Hepatocyte (in vitro differentiated cells): ENCODE measurements at regions not wholly inside any gene's neighbourhood (a gene's known extent, or its start where the extent isn't known, plus 50 kb on each side); places are given as distances from the start of the nearest gene placed in this dataset.

Experiments used
- DNase-seq: peaks from one replicate; pipeline ENCODE4 v3.0.0-alpha.2; 2016; ENCODE audit warnings: low spot score
- H2AFZ ChIP-seq: fragments of 200-600 bp; sonication (generic); 2 replicates; pipeline ENCODE4 v1.6.0; 2016; ENCODE audit warnings: antibody characterized with exemption, mild to moderate bottlenecking
- H3K27ac ChIP-seq: fragments of 200-600 bp; sonication (generic); 2 replicates; pipeline ENCODE4 v1.5.1; 2016; ENCODE audit warnings: mild to moderate bottlenecking
- H3K27me3 ChIP-seq: fragments of 200-600 bp; sonication (generic); 2 replicates; pipeline ENCODE4 v1.6.1; 2016
- H3K36me3 ChIP-seq: fragments of 200-600 bp; sonication (generic); replicated peaks from 2 replicates; pipeline ENCODE4 v1.5.1; 2016; ENCODE audit warnings: low read depth; ENCODE audit not compliant: insufficient read depth
- H3K4me1 ChIP-seq: fragments of 200-600 bp; sonication (generic); 2 replicates; pipeline ENCODE4 v1.5.1; 2016; ENCODE audit warnings: mild to moderate bottlenecking, moderate library complexity; ENCODE audit not compliant: insufficient read depth
- H3K4me2 ChIP-seq: fragments of 200-600 bp; sonication (generic); 2 replicates; pipeline ENCODE4 v1.6.0; 2016
- H3K4me3 ChIP-seq: fragments of 200-600 bp; sonication (generic); 2 replicates; pipeline ENCODE4 v1.5.1; 2016; ENCODE audit warnings: mild to moderate bottlenecking
- H3K79me2 ChIP-seq: fragments of 200-600 bp; sonication (generic); 2 replicates; pipeline ENCODE4 v1.6.0; 2017; ENCODE audit warnings: mild to moderate bottlenecking
- H3K9me2 ChIP-seq: fragments of 200-600 bp; sonication (generic); replicated peaks from 2 replicates; pipeline ENCODE4 v1.6.0; 2017; ENCODE audit warnings: mild to moderate bottlenecking; ENCODE audit not compliant: insufficient read depth
- H3K9me3 ChIP-seq: fragments of 200-600 bp; sonication (generic); 2 replicates; pipeline ENCODE4 v1.5.1; 2016; ENCODE audit warnings: low read depth, mild to moderate bottlenecking
- H4K20me1 ChIP-seq: fragments of 200-600 bp; sonication (generic); 2 replicates; pipeline ENCODE4 v1.6.0; 2016; ENCODE audit warnings: mild to moderate bottlenecking; ENCODE audit not compliant: insufficient read depth, poor library complexity, severe bottlenecking
- EZH2 ChIP-seq: fragments of 200-600 bp; sonication (generic); IDR thresholded peaks from 2 replicates; pipeline ENCODE4 v1.6.1; 2016; ENCODE audit warnings: antibody characterized with exemption, mild to moderate bottlenecking, borderline replicate concordance
- EZH2phosphoT487 ChIP-seq: fragments of 200-600 bp; sonication (generic); IDR thresholded peaks from one replicate; pipeline ENCODE4 v1.6.1; 2018; ENCODE audit warnings: antibody characterized with exemption, mild to moderate bottlenecking, low read depth, moderate library complexity; ENCODE audit not compliant: unreplicated experiment, severe bottlenecking
- WGBS: methylation state at CpG from one replicate; pipeline ENCODE4 v1.1.6; 2016; ENCODE audit warnings: low lambda C conversion rate; ENCODE audit errors: missing lambda C conversion rate; 5-methylcytosine and 5-hydroxymethylcytosine counted together
- TF ChIP-seq, protein P1 (sequence below): fragments of 200-600 bp; sonication (generic); IDR thresholded peaks from 2 replicates; pipeline ENCODE4 v1.5.1; 2016; ENCODE audit warnings: antibody characterized with exemption, mild to moderate bottlenecking; ENCODE audit not compliant: poor library complexity

DNA sequence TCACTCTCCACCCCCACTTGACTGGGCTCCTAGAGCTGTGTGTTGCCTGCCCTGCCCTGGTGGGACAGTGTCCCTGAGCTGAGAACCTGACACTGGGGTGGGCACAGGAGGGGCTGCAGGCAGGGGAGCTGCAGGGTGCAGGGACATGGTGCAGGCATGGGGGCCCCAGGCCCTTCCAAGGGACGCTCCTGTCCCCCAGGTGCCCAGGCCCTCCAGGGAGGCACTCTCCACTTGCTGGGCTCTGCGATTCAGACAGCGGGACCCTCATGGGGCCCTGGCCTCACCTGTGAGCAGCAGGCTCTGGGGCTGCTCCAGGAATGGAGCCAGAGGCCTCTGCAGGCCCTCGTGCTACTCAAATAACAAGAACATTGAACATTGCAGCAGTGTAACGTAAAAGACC is 89.4 kb downstream of the BARX1 start:
- Histone ChIP-seq H3K36me3 (no peaks in the 10 kb centered on the region), H3K4me3 (no peak overlapping the region), H3K4me1 (peaks cover 6% of the 10 kb centered on the region), H2AFZ (no peak overlapping the region), H3K27me3 (no peaks in the 10 kb centered on the region), H3K79me2 (no peaks in the 10 kb centered on the region), H3K27ac (no peak overlapping the region), H3K4me2 (no peak overlapping the region), H3K9me2 (no peaks in the 10 kb centered on the region), H4K20me1 (no peaks in the 10 kb centered on the region), H3K9me3 (no peaks in the 10 kb centered on the region)
- WGBS = 80% methylated on average over 5 of the region's 5 CpGs
- TF ChIP-seq EZH2 = no peak
- TF ChIP-seq, protein P1, sequence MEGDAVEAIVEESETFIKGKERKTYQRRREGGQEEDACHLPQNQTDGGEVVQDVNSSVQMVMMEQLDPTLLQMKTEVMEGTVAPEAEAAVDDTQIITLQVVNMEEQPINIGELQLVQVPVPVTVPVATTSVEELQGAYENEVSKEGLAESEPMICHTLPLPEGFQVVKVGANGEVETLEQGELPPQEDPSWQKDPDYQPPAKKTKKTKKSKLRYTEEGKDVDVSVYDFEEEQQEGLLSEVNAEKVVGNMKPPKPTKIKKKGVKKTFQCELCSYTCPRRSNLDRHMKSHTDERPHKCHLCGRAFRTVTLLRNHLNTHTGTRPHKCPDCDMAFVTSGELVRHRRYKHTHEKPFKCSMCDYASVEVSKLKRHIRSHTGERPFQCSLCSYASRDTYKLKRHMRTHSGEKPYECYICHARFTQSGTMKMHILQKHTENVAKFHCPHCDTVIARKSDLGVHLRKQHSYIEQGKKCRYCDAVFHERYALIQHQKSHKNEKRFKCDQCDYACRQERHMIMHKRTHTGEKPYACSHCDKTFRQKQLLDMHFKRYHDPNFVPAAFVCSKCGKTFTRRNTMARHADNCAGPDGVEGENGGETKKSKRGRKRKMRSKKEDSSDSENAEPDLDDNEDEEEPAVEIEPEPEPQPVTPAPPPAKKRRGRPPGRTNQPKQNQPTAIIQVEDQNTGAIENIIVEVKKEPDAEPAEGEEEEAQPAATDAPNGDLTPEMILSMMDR = no peak
- no peak for TF ChIP-seq EZH2phosphoT487
- no peak for DNase-seq

DNA sequence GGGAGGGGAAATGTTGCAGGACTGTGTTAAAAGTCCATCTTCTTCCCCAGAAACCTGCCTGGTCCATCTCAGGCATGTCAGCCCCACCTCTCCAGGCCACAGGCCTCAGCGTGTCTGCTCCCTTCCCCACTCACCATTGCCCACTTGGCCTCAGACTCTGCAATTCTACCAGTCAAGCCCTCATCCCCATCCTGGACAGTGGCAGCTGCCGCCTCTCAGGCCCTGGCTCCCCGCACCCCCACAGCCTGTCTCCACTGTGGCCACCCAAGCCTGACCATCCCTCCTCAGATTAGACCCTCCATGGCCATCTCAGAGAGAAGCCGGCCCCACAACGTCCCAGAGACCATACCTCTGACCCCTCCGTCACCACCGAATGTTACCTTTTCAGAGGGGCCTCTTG is 89.9 kb downstream of the BARX1 start:
- no peak overlapping the region for H3K27ac ChIP-seq
- H2AFZ ChIP-seq = no peak overlapping the region
- no peaks in the 10 kb centered on the region for H3K9me2 ChIP-seq
- no peak overlapping the region for H3K4me2 ChIP-seq
- H3K4me1 ChIP-seq = peaks cover 6% of the 10 kb centered on the region
- no peaks in the 10 kb centered on the region for H3K79me2 ChIP-seq
- H3K9me3 ChIP-seq = no peaks in the 10 kb centered on the region
- no peak overlapping the region for H3K4me3 ChIP-seq
- TF ChIP-seq EZH2phosphoT487 (no peak), EZH2 (no peak)
- TF ChIP-seq, protein P1 = no peak
- H3K27me3 ChIP-seq = no peaks in the 10 kb centered on the region
- no peaks in the 10 kb centered on the region for H4K20me1 ChIP-seq
- H3K36me3 ChIP-seq = no peaks in the 10 kb centered on the region
- 96% methylated on average over 7 of the region's 7 CpGs for WGBS
- no peak for DNase-seq

DNA sequence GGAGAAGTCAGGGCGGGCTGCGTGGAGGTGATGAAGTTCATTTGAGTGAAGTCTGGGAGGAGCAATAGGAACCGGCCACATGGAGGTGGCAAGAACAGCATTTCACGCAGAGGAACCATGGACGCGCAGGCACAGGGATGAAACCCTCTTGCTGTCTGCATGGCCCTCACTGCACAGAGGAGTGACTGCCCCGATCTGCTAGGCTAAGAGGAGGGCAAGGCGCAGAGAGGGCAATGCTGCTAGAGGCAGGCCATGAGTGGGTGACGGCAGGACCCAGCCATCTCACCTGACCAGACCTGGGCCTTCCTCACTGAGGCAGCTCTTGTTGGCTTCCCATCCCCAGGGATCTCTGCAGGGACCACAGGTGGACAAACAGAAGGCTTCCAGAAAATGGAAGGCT is 90.3 kb downstream of the BARX1 start:
- DNase-seq = no peak
- Histone ChIP-seq H3K27ac (peak overlapping the region; percentile 74), H3K27me3 (no peaks in the 10 kb centered on the region), H3K4me3 (no peak overlapping the region), H3K4me2 (no peak overlapping the region), H3K9me2 (no peaks in the 10 kb centered on the region), H4K20me1 (no peaks in the 10 kb centered on the region), H2AFZ (no peak overlapping the region), H3K4me1 (peaks cover 6% of the 10 kb centered on the region), H3K79me2 (no peaks in the 10 kb centered on the region), H3K9me3 (no peaks in the 10 kb centered on the region), H3K36me3 (no peaks in the 10 kb centered on the region)
- no peak for TF ChIP-seq EZH2
- TF ChIP-seq, protein P1 = no peak
- no peak for TF ChIP-seq EZH2phosphoT487
- WGBS = 97% methylated on average over 9 of the region's 9 CpGs

DNA sequence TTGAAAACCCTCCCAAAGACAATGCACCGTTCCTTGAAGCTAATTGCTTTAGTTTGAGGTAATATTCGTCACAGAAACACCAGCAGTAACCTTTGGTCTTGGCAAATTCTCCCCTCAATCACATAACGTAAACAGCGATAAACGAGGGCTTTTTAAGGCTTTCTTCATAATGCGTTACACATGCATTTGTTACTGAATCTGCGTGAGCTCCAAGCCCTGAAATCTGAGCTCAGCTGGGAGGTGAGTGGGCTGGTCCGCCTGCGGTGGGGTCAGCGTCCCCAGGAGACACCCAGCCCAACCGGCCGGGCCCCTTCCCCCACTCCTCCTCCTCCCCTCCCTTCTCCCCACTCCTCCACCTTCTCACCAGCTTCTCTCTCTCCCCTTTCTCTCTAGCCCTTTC is 91.1 kb downstream of the BARX1 start:
- Histone ChIP-seq H3K9me3 (no peaks in the 10 kb centered on the region), H3K27me3 (no peaks in the 10 kb centered on the region), H3K4me3 (no peak overlapping the region), H3K4me2 (peak overlapping the region; percentile 54), H3K36me3 (no peaks in the 10 kb centered on the region), H3K9me2 (no peaks in the 10 kb centered on the region), H3K4me1 (peaks cover 6% of the 10 kb centered on the region), H3K27ac (peak overlapping the region; percentile 74), H4K20me1 (no peaks in the 10 kb centered on the region), H3K79me2 (no peaks in the 10 kb centered on the region), H2AFZ (no peak overlapping the region)
- 20% methylated on average over 7 of the region's 12 CpGs for WGBS
- DNase-seq = peak; percentile 51
- TF ChIP-seq, protein P1 = no peak
- no peak for TF ChIP-seq EZH2phosphoT487
- no peak for TF ChIP-seq EZH2
